Neuronal stem cell (in vitro differentiated cells): ENCODE measurements at regions not wholly inside any gene's neighbourhood (a gene's known extent, or its start where the extent isn't known, plus 50 kb on each side); places are given as distances from the start of the nearest gene placed in this dataset.
A peak's percentile ranks its signal among the peaks of the same experiment; 100 is the strongest.
"Not testable (repeated sequence)": the region's sequence is repeated elsewhere in the genome, so short reads cannot be mapped to it uniquely, and the experiment has no call there.

ENCODE experiments used
- DNase-seq: peaks from one replicate; pipeline ENCODE4 v3.0.0-alpha.2; 2013; ENCODE audit warnings: low spot score
- H2AFZ ChIP-seq: one replicate; pipeline ENCODE4 v1.6.1; 2013; ENCODE audit warnings: mild to moderate bottlenecking, low read length, inconsistent platforms
- H2AK5ac ChIP-seq: 2 replicates; pipeline ENCODE4 v1.6.1; 2013; ENCODE audit warnings: low read depth, mild to moderate bottlenecking, inconsistent platforms, low read length, moderate library complexity, mixed read lengths
- H2BK120ac ChIP-seq: 2 replicates; pipeline ENCODE4 v1.6.1; 2013; ENCODE audit warnings: low read depth, mild to moderate bottlenecking, inconsistent platforms, low read length, moderate library complexity, mixed read lengths
- H2BK12ac ChIP-seq: one replicate; pipeline ENCODE4 v1.6.1; 2013; ENCODE audit warnings: low read length, inconsistent platforms
- H2BK15ac ChIP-seq: 2 replicates; pipeline ENCODE4 v1.6.1; 2013; ENCODE audit warnings: mild to moderate bottlenecking, low read length, inconsistent platforms, mixed read lengths
- H2BK5ac ChIP-seq: one replicate; pipeline ENCODE4 v1.6.1; 2013; ENCODE audit warnings: inconsistent platforms, mild to moderate bottlenecking, low read length, moderate library complexity
- H3K14ac ChIP-seq: one replicate; pipeline ENCODE4 v1.6.1; 2013; ENCODE audit warnings: low read length, inconsistent platforms
- H3K18ac ChIP-seq: 2 replicates; pipeline ENCODE4 v1.6.1; 2013; ENCODE audit warnings: low read length, inconsistent platforms
- H3K23ac ChIP-seq: 2 replicates; pipeline ENCODE4 v1.6.1; 2013; ENCODE audit warnings: low read depth, mild to moderate bottlenecking, mixed read lengths, low read length, inconsistent platforms; ENCODE audit not compliant: poor library complexity
- H3K27ac ChIP-seq: replicated peaks from 3 replicates; pipeline ENCODE4 v1.5.1; 2013; ENCODE audit warnings: low read length, inconsistent platforms
- H3K27me3 ChIP-seq, 3 experiments: 2 replicates each; pipeline ENCODE4 v1.6.1; 2013; ENCODE audit warnings: low read length in 3 of 3, mild to moderate bottlenecking in 2 of 3, inconsistent platforms in 1 of 3, low read depth in 1 of 3, mixed read lengths in 1 of 3, moderate library complexity in 1 of 3; ENCODE audit not compliant: control insufficient read depth in 3 of 3, insufficient read depth in 3 of 3
- H3K36me3 ChIP-seq, 2 donors: replicated peaks in 1 of 2; 2 replicates each; pipeline ENCODE4 v1.6.1; 2013; ENCODE audit warnings: low read length in 2 of 2; ENCODE audit not compliant: control insufficient read depth in 2 of 2, insufficient read depth in 2 of 2
- H3K4ac ChIP-seq: 2 replicates; pipeline ENCODE4 v1.6.1; 2013; ENCODE audit warnings: inconsistent platforms, mild to moderate bottlenecking, low read length, moderate library complexity
- H3K4me1 ChIP-seq, 2 donors: 1 replicate in 1 of 2; 2 replicates in 1 of 2; pipeline ENCODE4 v1.6.1; 2013; ENCODE audit warnings: low read length in 2 of 2, low read depth in 1 of 2; ENCODE audit not compliant: control insufficient read depth in 2 of 2, insufficient read depth in 1 of 2
- H3K4me2 ChIP-seq: one replicate; pipeline ENCODE4 v1.6.1; 2013; ENCODE audit warnings: mild to moderate bottlenecking, low read length, inconsistent platforms; ENCODE audit not compliant: insufficient read depth, poor library complexity, severe bottlenecking
- H3K4me3 ChIP-seq, 2 donors: 2 replicates each; pipeline ENCODE4 v1.5.1; 2013; ENCODE audit warnings: low read length in 2 of 2, mild to moderate bottlenecking in 2 of 2, inconsistent platforms in 1 of 2, moderate library complexity in 1 of 2
- H3K79me1 ChIP-seq: one replicate; pipeline ENCODE4 v1.6.1; 2013; ENCODE audit warnings: low read depth, mild to moderate bottlenecking, inconsistent platforms, low read length, moderate library complexity
- H3K9ac ChIP-seq: one replicate; pipeline ENCODE4 v1.6.1; 2013; ENCODE audit warnings: mild to moderate bottlenecking, low read depth, low read length, inconsistent platforms; ENCODE audit not compliant: poor library complexity
- H3K9me3 ChIP-seq, 2 donors: replicated peaks in 1 of 2; 2 replicates each; pipeline versions ENCODE3 to v1.6.1; 2013; ENCODE audit warnings: low read length in 2 of 2, mild to moderate bottlenecking in 2 of 2, inconsistent platforms in 1 of 2, low read depth in 1 of 2, mixed read lengths in 1 of 2, moderate library complexity in 1 of 2; ENCODE audit not compliant: control insufficient read depth in 2 of 2, insufficient read depth in 1 of 2
- H4K8ac ChIP-seq: one replicate; pipeline ENCODE4 v1.6.1; 2013; ENCODE audit warnings: low read depth, mild to moderate bottlenecking, inconsistent platforms, low read length, moderate library complexity
- H4K91ac ChIP-seq: one replicate; pipeline ENCODE4 v1.6.1; 2013; ENCODE audit warnings: low read length, low read depth, mild to moderate bottlenecking, inconsistent platforms; ENCODE audit not compliant: poor library complexity
- WGBS, 2 donors: extraction: QIAGEN DNeasy Blood & Tissue Kit; methylation state at CpG; one replicate each; pipeline ENCODE4 v1.1.7; 2013; ENCODE audit warnings: missing lambda C conversion rate in 2 of 2, mixed read lengths in 1 of 2; ENCODE audit not compliant: insufficient read length in 2 of 2, insufficient replicate concordance in 1 of 2; ENCODE audit errors: extremely low coverage in 2 of 2; 5-methylcytosine and 5-hydroxymethylcytosine counted together

- Histone ChIP-seq H2BK12ac (no peak overlapping the region), H3K4ac (no peak overlapping the region), H3K79me1 (no peaks in the 10 kb centered on the region), H3K9me3 (peaks cover 0 to 5% of the 10 kb centered on the region in 2 donors), H3K4me1 (no peaks in the 10 kb centered on the region), H4K8ac (no peak overlapping the region), H3K9ac (no peak overlapping the region), H4K91ac (no peak overlapping the region), H2AFZ (no peak overlapping the region), H2AK5ac (no peak overlapping the region), H3K4me2 (no peak overlapping the region), H3K23ac (no peak overlapping the region), H3K36me3 (no peaks in the 10 kb centered on the region), H2BK15ac (no peak overlapping the region), H3K27ac (no peak overlapping the region), H3K14ac (no peak overlapping the region), H3K4me3 (no peak overlapping the region), H3K27me3 (no peaks in the 10 kb centered on the region), H2BK120ac (no peak overlapping the region), H3K18ac (no peak overlapping the region), H2BK5ac (no peak overlapping the region)
- WGBS, 2 donors, result no CpG with 5 or more reads among the region's 2 CpGs
- no peak for DNase-seq
These were observed 560.1 kb upstream of the FSHR start for GRCh38 chr2:49714454-49714853.

- no peak overlapping the region for H4K8ac ChIP-seq
- WGBS, 2 donors, result no CpG with 5 or more reads among the region's 3 CpGs
These were observed 548.4 kb upstream of the FSHR start for GRCh38 chr2:49702740-49703139.

DNA sequence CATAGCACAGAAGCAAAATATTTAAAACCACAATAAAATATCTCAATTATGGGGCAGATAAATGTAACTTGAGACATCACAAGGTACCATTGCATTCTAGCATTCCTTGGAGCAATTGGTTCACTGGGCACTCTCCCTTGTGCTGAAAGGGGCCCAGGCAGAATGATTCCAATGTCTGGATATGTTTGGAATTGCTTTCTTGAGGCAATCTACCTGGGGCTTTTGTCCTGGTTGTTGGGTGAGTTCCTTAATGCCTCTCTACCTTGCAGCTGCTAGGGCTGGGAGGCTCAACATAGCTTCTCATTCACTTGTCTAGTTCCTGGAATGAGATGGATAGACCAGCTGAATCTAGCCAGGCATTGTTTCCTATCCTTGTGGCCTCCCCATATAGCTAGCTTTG is 539.6 kb upstream of the FSHR start:
- Histone ChIP-seq H3K4me3 (no peak overlapping the region), H4K91ac (no peak overlapping the region), H2BK15ac (no peak overlapping the region), H3K4ac (no peak overlapping the region), H3K27ac (no peak overlapping the region), H3K18ac (no peak overlapping the region), H3K23ac (no peak overlapping the region), H2BK12ac (no peak overlapping the region), H3K4me1 (no peaks in the 10 kb centered on the region), H3K36me3 (no peaks in the 10 kb centered on the region), H3K27me3 (no peaks in the 10 kb centered on the region), H2BK5ac (no peak overlapping the region), H2AK5ac (no peak overlapping the region), H2AFZ (no peak overlapping the region), H2BK120ac (no peak overlapping the region), H4K8ac (no peak overlapping the region), H3K79me1 (no peaks in the 10 kb centered on the region), H3K9me3 (no peaks in the 10 kb centered on the region), H3K4me2 (no peak overlapping the region), H3K14ac (no peak overlapping the region), H3K9ac (no peak overlapping the region)
- DNase-seq, result no peak

More at GRCh38 chr2:49702740-49703139, 548.4 kb upstream of the FSHR start:
- Histone ChIP-seq H4K91ac (no peak overlapping the region), H2BK120ac (no peak overlapping the region), H3K23ac (no peak overlapping the region), H3K79me1 (no peaks in the 10 kb centered on the region), H3K27me3 (no peaks in the 10 kb centered on the region), H3K4me3 (no peak overlapping the region), H3K9ac (no peak overlapping the region), H3K36me3 (no peaks in the 10 kb centered on the region), H3K27ac (no peak overlapping the region), H3K14ac (no peak overlapping the region), H3K9me3 (no peaks in the 10 kb centered on the region), H2AFZ (no peak overlapping the region), H2BK5ac (no peak overlapping the region), H2AK5ac (no peak overlapping the region), H3K4me2 (no peak overlapping the region), H2BK12ac (no peak overlapping the region), H3K18ac (peak overlapping the region; percentile 5), H3K4ac (no peak overlapping the region), H3K4me1 (no peaks in the 10 kb centered on the region), H2BK15ac (no peak overlapping the region)
- DNase-seq, result no peak

GRCh38 chr2:49692022-49692421 is 537.7 kb upstream of the FSHR start:
- not testable (repeated sequence) for H2BK12ac ChIP-seq, DNase-seq, H3K4me3 ChIP-seq

More at GRCh38 chr2:49692022-49692421, 537.7 kb upstream of the FSHR start:
- not testable (repeated sequence) for H3K14ac ChIP-seq, H3K79me1 ChIP-seq, H3K4ac ChIP-seq, H2BK120ac ChIP-seq, H3K27me3 ChIP-seq, H3K23ac ChIP-seq, H4K8ac ChIP-seq, H3K9me3 ChIP-seq, H3K36me3 ChIP-seq, H4K91ac ChIP-seq, H2BK5ac ChIP-seq, H3K27ac ChIP-seq, H3K18ac ChIP-seq, H3K4me1 ChIP-seq, H3K9ac ChIP-seq, H3K4me2 ChIP-seq, H2AK5ac ChIP-seq, H2AFZ ChIP-seq, H2BK15ac ChIP-seq
- no CpG with 5 or more reads among the region's 2 CpGs for WGBS, 2 donors
